ENCODE measurements at regions not wholly inside any gene's neighbourhood (a gene's known extent, or its start where the extent isn't known, plus 50 kb on each side); places are given as distances from the start of the nearest gene placed in this dataset.
"Not testable (repeated sequence)": the region's sequence is repeated elsewhere in the genome, so short reads cannot be mapped to it uniquely, and the experiment has no call there.

- Histone ChIP-seq H3K9me3 (no peaks in the 10 kb centered on the region), H3K4me3 (no peak overlapping the region), H3K27ac (no peak overlapping the region), H3K36me3 (ENCODE audit: low read depth, missing control alignments) (no peaks in the 10 kb centered on the region), H3K27me3 (no peaks in the 10 kb centered on the region), H3K4me1 (peaks cover 24% of the 10 kb centered on the region)
- no peak for TF ChIP-seq POLR2A (IDR thresholded peaks at IDR 0.05)
- TF ChIP-seq, protein P1, sequence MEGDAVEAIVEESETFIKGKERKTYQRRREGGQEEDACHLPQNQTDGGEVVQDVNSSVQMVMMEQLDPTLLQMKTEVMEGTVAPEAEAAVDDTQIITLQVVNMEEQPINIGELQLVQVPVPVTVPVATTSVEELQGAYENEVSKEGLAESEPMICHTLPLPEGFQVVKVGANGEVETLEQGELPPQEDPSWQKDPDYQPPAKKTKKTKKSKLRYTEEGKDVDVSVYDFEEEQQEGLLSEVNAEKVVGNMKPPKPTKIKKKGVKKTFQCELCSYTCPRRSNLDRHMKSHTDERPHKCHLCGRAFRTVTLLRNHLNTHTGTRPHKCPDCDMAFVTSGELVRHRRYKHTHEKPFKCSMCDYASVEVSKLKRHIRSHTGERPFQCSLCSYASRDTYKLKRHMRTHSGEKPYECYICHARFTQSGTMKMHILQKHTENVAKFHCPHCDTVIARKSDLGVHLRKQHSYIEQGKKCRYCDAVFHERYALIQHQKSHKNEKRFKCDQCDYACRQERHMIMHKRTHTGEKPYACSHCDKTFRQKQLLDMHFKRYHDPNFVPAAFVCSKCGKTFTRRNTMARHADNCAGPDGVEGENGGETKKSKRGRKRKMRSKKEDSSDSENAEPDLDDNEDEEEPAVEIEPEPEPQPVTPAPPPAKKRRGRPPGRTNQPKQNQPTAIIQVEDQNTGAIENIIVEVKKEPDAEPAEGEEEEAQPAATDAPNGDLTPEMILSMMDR (IDR thresholded peaks at IDR 0.05), result no peak
- intact Hi-C loops (cut with DNase I; ENCODE audit: low total_unique reads), result loop anchor here (10.0 kb wide), 2 partner anchors 95 to 475 kb away; partner anchors contain the start of gene LOXHD1
- WGBS, 2 donors, result 93 to 95% methylated on average over 5 of the region's 5 CpGs
- DNase-seq, result no peak
Measured at GRCh38 chr18:46179306-46179705, 75.1 kb downstream of the HAUS1 start.

- intact Hi-C loops (cut with DNase I; ENCODE audit: low total_unique reads), result no loop called here
- WGBS, 2 donors, result 37 to 41% methylated on average over 3 of the region's 3 CpGs
- TF ChIP-seq, protein P1 (IDR thresholded peaks at IDR 0.05), result no peak
- no peak for TF ChIP-seq POLR2A (IDR thresholded peaks at IDR 0.05)
Measured at GRCh38 chr18:46182633-46183358, 78.6 kb downstream of the HAUS1 start.

DNA sequence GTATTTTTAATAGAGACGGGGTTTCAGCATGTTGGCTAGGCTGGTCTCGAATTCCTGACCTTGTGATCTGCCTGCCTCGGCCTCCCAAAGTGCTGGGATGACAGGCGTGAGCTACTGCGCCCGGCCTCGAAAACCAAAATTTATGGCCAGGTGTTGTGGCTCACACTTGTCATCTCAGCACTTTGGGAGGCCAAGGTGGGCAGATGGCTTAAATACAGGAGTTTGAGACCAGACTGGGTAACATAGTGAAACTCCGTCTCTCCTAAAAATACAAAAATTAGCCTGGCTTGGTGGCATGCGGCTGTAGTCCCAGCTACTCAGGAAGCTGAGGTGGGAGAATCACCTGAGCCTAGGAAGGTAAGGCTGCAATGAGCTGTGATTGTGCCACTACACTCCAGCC is 80.1 kb downstream of the HAUS1 start:
- H3K4me1 ChIP-seq, result peaks cover 25% of the 10 kb centered on the region
- DNase-seq; H3K27me3 ChIP-seq; H3K36me3 ChIP-seq (ENCODE audit: low read depth, missing control alignments); H3K4me3 ChIP-seq; H3K9me3 ChIP-seq; intact Hi-C loops (cut with DNase I; ENCODE audit: low total_unique reads): not testable (repeated sequence)
- peak overlapping the region in 1 of 2 donors; percentile 26 for H3K27ac ChIP-seq
- 84 to 87% methylated on average over 4 to 9 of the region's 9 CpGs for WGBS, 2 donors

More at GRCh38 chr18:46182633-46183358, 78.6 kb downstream of the HAUS1 start:
- Histone ChIP-seq H3K9me3 (no peaks in the 10 kb centered on the region), H3K27me3 (no peaks in the 10 kb centered on the region), H3K4me3 (no peak overlapping the region), H3K27ac (no peak overlapping the region), H3K36me3 (ENCODE audit: low read depth, missing control alignments) (no peaks in the 10 kb centered on the region), H3K4me1 (peaks cover 25% of the 10 kb centered on the region)
- no peak for DNase-seq

GRCh38 chr18:46184727-46185126 is 80.5 kb downstream of the HAUS1 start:
- Histone ChIP-seq H3K27me3 (no peaks in the 10 kb centered on the region), H3K27ac (no peak overlapping the region), H3K9me3 (no peaks in the 10 kb centered on the region), H3K4me1 (peaks cover 25% of the 10 kb centered on the region), H3K36me3 (ENCODE audit: low read depth, missing control alignments) (no peaks in the 10 kb centered on the region), H3K4me3 (no peak overlapping the region)
- WGBS, 2 donors, result 65 to 67% methylated on average over 1 of the region's 1 CpG
- intact Hi-C loops (cut with DNase I; ENCODE audit: low total_unique reads), result no loop called here
- TF ChIP-seq, protein P1 (IDR thresholded peaks at IDR 0.05), result no peak
- no peak for TF ChIP-seq POLR2A (IDR thresholded peaks at IDR 0.05)
- DNase-seq, result no peak

- intact Hi-C loops (cut with DNase I; ENCODE audit: low total_unique reads), result no loop called here
- no peaks in the 10 kb centered on the region for H3K36me3 ChIP-seq (ENCODE audit: low read depth, missing control alignments)
- H3K9me3 ChIP-seq, result no peaks in the 10 kb centered on the region
- H3K27ac ChIP-seq, result no peak overlapping the region
- DNase-seq, result no peak
- H3K4me3 ChIP-seq, result no peak overlapping the region
- no peaks in the 10 kb centered on the region for H3K27me3 ChIP-seq
- H3K4me1 ChIP-seq, result peaks cover 9% of the 10 kb centered on the region
- WGBS, 2 donors, result 74 to 84% methylated on average over 2 of the region's 2 CpGs
- TF ChIP-seq, protein P1 (IDR thresholded peaks at IDR 0.05), result no peak
- TF ChIP-seq POLR2A (IDR thresholded peaks at IDR 0.05), result no peak
Measured at GRCh38 chr18:46190667-46191066, 86.5 kb downstream of the HAUS1 start.
